Hippocampal formation (tissue), 2 donors: ENCODE measurements at regions not wholly inside any gene's neighbourhood (a gene's known extent, or its start where the extent isn't known, plus 50 kb on each side); places are given as distances from the start of the nearest gene placed in this dataset.

Experiments used
- DNase-seq, 2 donors: peaks; one replicate each; lab custom pipeline; 2025; lab: John Stamatoyannopoulos, UW

- DNase-seq: no peak
Observed at GRCh38 chr20:12022126-12022525, 104.4 kb downstream of the BTBD3 start.

GRCh38 chr20:12023194-12023795, 105.6 kb downstream of the BTBD3 start:
- no peak for DNase-seq

DNA sequence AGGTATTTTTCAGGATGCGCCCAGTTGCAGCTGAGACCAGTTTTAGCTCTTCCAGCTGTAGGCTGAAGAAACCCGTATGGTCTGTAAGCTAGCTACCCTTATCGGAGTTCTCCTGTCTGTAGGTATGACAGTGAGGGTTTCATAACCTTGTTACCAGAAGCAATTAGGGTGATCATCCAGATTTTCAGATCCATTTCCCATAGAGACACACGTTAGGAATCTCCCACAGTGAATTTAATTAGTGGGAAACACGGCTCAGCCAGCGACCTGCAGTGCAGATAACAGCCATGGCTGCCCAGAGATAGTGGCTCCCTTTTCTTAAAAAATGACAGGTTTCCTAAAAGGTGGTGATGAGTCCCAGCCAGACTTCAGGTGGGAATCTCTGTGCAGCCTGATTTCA, 111.1 kb downstream of the BTBD3 start:
- DNase-seq: no peak

DNA sequence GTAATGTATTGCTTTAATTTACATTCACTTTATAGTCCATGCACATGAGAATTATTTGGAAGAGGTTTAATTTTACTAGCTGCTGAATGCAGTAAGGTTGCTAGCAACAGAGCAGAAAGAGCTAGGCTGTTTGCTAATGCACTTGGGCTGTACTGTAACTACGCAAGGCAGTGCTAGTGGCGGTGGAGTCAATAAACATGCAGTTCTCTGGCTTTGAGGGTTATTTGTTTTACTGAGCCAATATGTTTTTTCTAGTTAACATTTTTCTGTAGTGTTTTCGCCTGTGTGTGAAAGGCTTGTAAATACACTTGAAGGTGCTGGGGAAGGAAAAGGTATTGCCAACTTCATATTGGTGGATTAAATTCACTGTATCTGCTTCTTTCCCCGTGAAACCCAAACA, 112.8 kb downstream of the BTBD3 start:
- no peak for DNase-seq

DNA sequence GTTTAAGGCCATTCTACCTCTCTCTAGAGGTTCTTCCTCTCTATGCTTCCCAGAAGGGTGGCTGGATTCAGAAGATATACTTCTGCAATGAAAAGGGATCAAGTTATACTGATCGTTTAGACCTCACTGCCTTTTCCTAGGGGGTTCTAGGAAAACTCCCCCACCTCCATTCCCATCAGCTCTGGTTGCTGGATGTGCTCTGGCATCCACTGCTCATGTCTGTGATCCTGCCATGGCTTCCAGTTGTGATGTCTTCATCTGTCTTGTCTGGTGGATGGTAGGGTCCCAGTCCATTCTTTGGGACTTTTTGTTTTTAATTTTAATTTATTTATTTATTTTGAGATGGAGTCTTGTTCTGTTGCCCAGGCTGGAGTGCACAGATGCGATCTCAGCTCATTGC, 118.4 kb downstream of the BTBD3 start:
- DNase-seq: no peak

DNA sequence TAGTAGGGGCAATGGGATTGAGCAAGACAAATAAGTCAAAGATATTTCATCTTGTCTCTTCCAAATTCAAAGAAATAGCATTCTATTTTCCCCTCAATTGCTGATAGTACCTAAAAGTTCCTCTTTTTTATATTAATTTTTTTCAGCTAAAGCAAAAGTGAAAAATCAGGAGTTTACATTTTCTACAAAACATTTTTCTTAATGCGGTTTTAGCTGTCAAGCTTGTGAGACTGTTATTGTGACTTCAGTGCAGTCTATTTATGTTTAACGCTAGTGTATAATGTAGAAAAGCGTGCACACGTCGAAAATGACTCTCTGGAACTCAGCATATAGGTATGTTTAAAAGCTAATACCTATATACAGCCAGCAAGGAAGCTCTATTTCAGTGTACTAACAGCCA, 119.8 kb downstream of the BTBD3 start:
- no peak for DNase-seq

DNA sequence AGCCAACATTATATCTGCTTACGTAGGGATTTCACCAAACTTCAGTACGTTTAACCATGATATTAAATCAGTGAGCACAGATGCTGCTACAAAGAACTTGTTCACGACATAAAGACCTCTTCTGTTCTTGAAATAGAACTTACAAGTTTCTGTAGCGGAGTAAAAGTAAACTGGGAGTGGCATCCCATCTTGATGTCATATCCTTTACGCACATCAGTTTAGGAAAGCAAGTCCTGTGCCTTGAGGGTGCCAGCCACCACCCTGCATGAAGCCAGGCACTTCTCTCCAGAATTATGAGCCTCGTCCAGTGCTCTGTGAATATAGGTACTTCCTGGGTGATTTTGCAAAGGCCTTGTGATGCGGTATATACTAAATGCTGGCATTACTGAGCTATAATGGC, 122.6 kb downstream of the BTBD3 start:
- DNase-seq: no peak

DNA sequence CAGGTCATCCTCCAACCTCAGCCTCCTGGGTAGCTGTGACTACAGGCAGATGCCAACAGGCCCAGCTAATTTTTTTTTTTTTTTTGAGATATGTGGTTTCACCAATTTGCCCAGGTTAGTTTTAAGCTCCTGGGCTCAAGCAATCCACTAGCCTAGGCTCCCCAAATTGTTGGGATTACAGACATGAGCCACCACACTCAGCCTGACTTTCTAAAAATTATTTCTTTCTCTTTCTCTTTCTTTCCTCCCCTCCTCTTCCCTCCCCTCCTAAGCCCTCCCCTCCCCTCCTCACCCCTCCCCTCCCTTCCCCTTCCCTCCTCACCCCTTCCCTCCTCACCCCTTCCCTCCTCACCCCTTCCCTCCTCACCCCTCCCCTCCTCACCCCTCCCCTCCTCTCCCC, 127.3 kb downstream of the BTBD3 start:
- DNase-seq: no peak

- no peak for DNase-seq
Observed at GRCh38 chr20:12047838-12048432, 130.2 kb downstream of the BTBD3 start.

DNA sequence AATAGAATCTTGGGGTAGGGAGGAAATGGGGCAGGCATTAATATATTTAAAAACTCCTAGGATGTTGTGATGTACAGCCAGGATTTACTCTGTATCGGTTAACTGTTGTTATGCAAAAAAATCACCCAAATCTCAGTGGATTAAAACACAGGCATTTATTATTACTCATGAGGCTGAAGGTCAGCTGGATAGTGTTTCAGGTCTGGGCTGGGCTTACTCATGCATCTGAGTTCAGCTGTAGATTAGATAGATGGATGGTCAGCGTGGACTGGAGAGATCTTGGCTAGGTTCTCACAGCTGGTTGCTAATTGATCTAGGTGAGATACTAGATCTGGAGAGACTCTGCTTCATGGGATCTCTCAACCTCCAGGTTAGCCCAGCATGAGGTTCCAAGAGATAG, 131.4 kb downstream of the BTBD3 start:
- DNase-seq: no peak

DNA sequence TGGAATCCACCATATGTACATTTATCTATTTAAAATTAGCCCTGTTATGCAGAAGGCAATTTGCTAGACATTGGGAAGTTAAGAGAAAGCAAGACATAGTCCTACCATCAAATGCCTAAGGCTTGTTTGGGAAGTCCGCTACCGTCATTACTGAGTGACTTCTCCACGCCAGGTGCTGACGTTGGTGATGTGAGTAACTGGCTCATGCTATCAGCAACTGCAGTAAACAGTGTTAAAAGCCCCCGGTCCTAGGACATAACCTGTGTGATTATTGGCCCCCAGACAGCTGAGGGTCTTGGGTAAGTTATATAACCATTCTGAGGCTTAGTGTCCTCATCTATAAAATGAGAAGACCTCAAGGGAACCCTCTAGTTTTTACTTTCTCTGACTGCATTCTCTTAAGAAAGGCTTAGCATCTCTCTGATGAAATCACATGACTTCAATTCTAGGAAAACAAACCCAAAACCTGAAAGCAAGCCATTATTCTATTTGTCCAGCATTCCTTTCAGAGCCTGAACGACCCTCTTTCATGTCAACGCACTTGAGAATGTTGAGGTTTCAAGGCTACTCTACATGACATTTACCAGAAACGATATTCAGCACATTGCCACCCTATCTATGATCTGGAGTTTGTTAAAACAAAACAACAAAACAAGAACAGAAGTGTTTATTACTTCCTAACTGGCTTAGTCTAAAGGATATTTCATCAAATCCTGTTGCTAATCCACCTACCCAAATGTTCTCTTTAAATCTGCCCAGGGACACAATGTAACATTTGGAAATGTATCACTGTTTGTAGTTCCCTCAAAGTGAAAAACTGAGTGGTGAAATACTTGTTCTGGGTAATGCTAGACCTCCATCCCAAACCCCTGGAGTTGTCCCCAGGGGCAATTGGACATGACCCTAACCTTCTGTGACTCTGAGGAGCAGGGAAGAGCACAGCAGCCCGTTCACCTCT, 133.8 kb downstream of the BTBD3 start:
- DNase-seq: no peak

DNA sequence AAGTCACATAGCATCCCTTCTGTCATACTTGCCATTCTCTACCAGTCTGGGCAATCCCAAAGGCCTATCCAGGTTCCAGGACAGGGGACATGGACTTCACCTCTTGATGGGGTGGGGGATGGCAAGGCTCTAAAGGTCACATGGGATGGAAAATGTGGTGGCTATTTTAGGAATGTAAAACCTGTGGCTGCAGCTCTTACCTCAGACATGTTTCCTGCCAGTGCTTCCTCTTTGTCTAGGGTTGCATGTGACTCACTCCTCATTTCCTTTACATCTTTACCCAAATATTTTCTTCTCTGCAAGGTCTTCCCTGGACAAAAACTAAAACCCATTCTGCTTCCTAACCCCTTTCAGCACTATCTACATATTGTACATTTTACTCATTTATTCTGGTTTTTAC, 135.7 kb downstream of the BTBD3 start:
- DNase-seq: no peak

DNA sequence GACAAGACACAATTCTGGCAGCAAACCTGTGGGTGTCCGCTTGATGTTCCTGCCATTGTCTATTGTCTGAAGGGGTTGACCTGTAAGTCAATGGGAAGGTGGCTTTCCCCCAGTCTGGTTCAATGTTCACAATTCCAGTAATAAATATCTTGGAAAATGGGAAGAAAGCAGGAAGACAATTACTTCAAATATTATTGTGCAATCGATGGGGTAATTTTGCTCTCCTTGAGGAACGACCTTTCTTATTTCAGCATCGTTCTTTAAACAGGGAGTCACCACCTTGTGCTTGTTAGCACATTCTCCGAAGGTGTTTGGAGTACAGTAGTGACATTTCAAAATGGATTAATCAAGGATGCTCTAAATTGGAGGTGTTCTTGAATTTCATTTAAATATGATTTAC, 136.9 kb downstream of the BTBD3 start:
- no peak for DNase-seq

DNA sequence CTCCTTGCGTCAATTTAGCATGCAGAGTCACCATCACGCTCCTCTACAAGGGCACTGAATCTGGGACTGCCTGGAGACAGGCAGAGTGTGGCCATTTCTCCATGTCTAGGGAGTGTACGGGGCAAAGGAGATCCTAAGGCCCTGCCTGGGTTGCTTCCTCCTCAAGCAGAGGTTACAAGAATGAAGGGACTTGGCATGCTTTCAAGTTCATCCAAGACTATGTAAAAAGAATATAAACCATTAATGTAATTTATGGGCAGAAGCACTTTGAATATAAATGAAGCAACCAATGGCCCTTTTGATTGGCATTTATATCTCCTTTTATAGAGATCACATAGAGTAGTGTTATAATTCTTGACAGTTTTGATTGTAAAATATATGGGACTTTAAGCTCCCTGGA, 137.5 kb downstream of the BTBD3 start:
- DNase-seq: no peak

DNA sequence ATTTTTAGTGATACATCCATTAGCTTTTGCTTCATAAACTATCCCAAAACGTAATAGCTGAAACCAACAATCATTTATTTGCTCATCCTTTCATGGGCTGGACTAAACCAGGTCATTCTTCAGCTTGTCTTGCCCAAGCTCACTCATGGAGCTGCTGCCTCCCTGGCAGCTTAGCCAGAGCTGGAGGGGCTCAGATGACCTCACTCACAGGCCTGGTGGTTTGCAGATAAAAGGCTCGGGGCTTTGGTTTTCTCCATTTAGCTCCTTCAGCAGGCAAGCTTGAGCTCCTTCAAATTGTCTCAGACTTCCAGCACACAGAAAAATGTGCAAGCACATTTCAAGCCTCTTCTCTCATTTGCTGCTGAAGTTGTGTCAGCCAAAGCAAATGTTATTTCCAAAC, 139.1 kb downstream of the BTBD3 start:
- no peak for DNase-seq

- no peak for DNase-seq
Observed at GRCh38 chr20:12057778-12058177, 140.1 kb downstream of the BTBD3 start.

DNA sequence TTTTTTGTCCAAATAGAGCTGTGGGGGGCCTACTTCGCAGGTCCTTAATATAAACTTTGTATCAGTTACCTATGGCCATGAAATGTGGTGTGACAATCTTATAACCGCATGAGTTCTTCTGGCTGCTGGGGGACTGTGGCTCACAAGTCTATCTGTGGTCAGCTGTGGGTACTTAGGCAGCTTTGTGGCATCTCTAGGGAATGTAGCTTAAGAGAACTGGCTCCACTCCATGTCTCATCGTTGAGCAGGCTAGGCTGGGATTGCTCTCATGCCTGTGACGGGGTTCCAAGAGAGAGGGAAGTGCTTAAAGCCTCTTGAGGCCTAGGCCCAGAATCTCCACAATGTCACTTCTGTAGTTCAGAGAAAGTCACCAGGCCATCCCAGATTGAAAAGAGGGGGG, 140.5 kb downstream of the BTBD3 start:
- no peak for DNase-seq

DNA sequence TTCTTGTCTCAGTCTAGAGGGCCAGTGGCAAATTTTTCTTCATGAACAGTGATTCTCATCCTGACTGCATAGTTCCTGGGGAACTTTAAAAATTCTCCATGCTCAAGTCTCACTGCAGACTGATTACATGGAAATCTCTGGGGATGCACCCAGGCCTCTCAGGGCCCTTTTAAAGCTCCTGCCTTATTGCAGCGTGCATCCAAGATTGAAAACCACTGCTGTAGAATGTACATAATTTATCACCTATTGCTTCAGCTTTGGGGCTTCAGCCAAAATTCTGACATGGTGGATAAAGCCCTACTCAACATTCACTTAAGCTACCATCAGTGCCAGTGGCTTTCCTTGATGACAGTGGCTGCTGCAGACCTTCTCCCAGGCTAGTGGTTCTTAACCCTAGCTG, 143.8 kb downstream of the BTBD3 start:
- DNase-seq: no peak

DNA sequence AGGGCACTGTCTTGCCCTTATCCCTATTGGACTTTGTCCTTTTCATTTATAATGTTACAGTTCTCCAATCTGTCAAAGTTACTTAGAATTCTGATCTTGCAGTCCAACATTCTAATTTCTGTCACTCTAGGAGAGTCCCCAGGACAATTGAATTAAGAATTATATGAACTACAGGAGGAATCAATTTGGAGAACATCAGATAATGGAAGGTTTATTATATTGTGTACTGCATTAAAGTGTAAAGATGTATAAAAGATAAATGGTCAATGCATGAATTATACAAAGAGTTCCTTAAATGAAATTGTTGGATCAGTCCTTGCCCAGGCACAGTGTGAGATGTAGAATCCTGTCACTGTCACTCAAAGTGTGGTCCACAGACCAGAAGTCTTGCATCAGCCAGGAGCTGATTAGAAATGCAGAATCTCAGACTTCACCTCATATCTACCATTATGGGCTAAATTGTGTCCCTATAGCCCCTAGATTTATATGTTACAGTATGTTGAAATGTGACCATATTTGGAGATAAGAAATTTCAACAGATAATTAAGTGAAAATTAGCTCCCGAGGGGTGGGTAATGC, 145.5 kb downstream of the BTBD3 start:
- no peak for DNase-seq

DNA sequence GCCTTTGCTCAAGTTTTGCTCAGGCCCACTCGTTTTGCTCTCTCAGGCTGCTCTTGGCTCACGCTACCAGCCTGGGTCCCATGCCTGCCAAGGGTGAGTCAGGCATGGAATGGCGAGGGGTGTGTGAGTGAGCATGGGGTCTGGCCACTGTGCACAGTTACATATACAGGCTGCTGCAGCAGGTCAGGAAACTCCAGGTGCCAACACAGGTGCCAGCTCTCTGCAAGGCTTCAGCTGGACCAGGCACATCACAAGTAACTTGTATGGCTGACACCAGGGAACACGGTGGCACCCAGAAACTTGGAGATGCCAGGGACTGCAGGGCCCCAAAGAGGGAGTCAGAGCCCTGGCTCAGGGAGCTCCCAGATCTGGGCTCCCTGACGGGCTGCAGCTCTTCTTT, 146.8 kb downstream of the BTBD3 start:
- DNase-seq: no peak

DNA sequence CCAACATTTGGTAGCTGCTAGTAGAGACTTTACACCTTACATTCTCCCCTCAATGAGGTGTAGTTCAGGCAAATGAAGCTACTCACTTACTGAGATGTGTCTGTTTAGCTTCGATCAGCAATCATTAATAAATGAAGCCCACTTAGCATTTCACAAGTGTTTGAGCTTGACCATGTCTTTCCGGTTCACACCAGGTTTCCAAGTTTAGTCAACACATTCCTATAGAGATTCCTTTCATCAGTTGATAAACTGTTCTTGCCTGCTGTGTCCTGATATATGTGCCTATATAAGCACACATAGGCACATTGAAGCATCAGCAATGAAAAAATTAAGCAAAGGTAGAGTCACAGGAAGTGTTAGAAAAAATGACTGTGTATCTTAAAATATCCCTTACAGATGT, 150.0 kb downstream of the BTBD3 start:
- no peak for DNase-seq

GRCh38 chr20:12068121-12068520, 150.4 kb downstream of the BTBD3 start:
- DNase-seq: no peak

- no peak for DNase-seq
Observed at GRCh38 chr20:12069181-12069580, 151.5 kb downstream of the BTBD3 start.
